ENCODE measurements at regions not wholly inside any gene's neighbourhood (a gene's known extent, or its start where the extent isn't known, plus 50 kb on each side); places are given as distances from the start of the nearest gene placed in this dataset.

DNA sequence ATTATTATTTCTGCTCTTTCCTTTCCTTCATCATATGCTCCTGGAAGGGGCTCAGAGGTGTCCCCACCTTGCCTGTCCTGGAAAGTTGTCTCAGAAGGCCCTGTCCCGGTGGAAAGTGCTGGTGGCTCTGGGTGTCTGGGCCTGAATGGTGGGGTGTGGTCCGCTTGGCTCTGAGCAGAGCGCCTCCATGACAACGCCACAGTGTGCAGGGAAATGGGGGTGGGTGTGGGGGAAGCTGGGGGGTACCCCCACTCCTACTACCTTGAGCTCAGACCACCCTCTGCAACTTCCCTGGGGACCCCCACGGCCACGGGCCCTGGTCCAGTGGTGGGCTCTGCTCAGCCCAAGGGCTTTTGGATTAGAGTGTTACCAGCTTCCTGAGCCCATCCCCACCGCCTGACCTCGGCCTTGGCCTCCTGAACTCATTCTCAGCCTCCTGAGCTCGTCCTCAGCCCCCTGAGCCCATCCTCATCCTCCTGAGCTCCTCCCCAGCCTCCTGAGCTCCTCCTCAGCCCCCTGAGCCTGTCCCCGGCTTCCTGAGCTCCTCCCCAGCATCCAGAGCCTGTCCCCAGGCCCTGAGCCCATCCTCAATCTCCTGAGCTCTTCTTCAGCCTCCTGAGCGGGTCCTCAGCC, 106.4 kb upstream of the FAM20C start:
- DNase-seq = no peak

DNA sequence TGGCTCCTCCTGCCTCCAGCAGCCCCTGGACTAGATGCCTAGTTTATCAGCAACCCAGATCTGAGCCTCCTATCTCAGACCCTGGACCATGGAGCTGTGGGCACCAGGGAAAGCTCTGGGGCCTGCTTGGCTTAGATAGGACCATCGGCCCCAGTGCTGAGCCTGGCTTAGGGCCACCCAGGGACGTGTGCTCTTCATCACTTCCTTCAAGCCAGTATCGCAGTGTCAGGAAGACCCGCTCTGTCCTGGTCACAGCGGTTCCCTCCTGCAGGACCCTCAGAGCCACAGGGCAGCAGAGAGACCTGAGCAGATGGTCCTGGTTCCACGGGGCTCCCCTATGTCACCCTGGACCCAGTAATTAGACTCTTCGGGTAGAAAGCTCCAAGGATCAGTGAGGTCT, 105.7 kb upstream of the FAM20C start:
- DNase-seq = no peak

DNA sequence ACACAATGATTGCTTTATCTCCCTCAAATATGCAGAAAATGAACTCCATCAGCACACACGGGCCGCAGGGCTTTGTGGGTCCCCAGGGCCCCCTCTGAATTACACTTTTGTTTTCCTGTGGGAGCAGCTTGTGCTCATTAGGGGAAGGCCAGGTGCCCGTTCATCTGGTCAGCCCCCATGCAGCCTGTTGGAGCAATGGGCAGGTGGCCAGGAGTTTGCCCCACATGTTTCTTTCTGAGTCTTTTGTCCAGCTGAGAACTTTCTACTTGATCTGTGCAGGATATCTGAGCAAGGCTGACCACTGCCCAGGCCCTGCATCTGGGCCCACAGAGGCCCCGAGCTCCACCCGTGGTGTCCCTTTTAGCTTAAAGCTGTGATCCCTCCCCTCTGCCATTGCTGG, 105.3 kb upstream of the FAM20C start:
- DNase-seq = no peak

DNA sequence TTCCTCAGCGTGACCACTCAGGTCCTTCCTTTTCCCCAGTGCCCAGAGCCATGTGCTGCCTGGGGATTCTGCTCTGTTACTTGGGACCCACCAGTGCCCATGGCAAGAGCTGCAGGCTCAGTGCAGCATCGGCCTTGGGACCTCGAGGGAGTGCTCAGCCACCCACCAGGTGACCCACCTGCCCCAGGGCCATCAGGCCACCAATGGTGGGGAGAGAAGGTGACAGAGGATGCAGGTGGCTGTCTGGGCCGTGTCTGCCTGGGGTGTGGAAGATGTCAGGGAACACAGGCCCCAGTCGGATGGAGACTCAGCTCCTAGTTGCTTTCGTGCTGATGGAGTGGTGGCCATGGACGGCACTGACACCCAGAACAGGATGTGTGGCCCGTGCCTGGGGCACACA, 104.7 kb upstream of the FAM20C start:
- no peak for DNase-seq

DNA sequence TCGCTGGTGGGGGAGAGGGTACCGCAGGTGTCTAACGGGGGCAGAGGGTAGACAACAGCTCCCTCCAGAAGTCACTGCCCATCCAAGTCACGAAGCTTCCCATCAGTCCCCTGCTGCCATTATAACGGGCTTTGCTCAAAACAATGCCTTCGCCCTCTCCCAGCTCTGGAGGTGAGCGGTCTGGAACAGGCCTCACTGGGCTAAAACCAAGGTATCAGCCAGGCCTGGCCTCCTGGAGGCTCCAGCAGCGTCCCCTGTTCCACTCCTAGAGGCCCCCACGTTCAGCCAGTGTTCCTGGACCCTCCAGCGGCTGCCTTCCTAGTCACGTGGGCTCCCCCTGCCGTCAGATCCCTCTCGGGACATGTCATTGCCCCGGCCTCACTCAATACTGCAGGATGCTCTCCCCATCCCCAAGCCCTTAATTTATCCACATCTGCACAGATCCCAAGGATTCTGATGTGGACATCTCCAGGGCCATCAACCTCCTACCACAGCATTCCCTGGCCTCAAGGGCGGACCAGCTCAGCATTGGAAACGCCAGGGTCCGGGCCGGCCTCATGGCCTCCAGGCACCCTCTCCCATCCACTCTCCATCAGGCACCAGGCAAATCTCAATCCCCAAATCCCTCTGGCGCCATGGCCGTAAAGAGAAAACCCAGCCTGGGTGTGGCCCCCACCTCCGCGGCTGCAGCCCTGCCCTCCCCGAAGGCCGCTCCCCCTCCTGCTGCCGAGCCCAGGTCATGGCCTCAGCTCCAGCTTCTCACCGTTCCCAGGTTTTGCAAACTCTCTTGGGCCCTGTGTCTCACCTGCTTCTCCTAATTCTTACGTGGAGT, 104.1 kb upstream of the FAM20C start:
- DNase-seq = no peak

DNA sequence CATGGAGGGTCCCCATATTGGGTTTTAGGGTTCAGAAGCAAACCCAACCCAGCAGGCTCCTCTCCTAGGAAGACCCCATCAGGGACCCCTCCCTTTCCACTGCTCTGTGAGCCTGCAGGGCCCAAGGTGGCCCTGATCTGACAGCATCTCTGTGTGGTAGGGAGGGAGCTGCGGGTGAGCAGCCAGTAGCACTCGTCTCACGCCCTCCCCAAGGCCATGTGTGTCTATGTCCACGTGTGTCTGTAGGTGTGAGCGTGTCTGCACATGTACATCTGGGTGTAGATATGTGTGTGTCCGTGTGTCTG, 103.5 kb upstream of the FAM20C start:
- no peak for DNase-seq

DNA sequence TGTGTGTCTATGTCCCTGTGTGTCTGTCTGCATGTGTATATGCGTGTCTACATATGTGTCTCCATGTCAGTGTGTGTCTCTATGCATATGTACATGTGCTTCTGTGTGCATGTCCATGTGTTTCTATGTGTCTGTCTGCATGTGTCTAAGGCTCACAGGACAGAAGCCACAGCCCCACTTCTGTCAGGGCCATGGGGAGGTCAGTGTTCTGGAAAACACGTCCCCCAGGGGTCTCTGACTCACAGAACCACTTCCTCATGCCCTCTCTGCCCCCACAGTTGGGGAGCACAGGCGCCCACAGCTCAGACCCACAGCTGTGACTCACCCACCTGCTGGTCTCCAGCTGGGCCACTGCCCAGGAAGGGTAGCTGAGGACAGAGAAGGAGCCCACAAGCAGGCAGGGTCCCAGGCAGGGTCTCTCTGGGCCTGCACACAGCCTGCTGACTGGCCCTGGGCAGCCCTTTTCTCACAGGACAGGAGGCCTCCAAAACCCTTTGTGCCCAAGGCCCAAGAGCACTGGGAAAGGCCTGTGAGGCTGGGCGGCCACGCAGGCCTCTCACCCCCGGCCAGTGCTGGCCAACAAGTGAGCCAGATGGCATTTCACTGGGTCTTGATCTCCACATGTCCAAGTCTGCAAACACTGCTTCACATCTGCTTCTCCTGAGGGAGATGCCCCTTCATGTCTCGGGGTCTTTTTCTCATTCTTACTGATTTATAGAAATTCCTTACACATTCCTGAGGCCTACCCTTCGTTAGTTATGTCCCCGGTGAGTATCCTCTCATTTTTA, 102.9 kb upstream of the FAM20C start:
- no peak for DNase-seq

DNA sequence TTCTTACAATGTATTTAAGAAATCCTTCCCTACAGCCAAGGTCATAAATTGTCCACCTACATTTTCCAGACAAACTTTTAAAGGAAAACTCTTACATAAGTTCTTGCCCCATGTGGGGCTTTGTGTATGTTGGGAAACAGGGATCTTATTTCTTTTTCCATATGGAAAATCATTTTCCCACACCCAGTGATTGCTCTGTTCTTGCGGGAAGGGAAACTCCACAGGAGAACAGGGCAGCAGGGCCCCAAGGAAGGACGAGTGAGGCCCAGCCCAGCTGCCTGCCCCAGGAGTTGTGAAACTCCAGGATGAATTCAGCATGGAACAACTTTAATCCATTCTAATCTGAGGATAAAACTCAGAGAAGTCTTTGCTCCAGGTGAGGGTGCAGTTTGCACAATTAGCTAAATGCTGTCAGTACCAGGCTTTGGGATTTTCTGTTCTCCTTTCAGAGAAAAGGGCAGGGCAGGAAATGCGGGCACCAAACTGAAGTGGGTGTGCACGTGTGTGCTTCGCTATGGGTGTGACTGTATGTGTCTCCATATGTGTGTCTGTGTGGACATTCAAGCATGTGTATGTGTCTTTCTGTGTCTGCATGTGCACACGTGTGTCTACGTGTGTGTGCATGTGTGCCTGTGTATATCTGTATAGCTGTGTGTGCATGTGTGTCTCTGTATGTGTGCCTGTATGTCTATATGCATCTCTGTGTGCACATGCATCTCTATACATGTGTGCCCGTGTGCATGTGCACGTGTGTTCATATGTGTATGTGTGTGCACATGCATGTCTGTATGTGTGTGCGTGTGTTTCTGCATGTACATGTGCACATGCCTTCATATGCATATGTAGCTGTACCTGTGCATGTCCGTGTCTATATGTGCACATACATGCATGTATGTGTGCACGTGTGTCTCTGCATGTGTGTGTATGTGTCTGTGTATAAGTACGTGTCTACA, 102.0 kb upstream of the FAM20C start:
- no peak for DNase-seq

DNA sequence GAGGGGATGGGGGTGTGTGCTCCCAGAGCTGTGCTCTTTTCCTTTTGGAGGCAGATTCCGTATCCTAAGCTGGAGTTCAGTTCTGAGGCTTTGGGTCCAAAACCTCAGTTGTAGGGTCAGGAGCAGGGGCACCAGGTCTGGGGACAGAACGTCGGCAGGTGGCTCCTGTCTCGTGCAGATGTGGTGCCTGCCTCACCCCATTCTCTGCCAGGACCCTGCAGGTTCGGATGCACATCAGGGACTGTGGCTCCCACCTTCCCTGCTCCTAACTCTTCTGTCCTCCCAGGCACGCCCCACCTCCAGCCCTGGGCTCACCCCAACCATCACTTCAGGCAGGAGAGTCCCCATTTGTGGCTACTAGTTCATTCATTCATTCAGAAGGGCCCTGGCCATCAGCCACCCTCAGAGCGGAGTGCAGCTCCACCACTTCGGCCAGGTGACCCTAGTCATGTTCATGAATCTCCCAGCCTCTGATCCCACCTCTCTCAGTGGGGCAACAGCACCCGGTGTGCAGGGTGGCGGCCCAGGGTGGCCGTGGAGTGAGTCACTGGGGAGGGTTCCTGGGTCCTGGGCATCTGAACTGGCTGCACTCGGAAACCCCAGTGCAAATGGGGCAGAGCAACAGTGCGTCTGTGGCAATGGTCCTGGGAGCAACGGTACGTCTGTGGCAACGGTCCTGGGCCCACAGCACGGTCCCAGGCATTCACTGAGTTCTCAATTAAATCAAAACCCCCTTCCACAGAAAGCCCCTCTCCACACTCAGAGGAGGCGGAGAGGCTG, 100.8 kb upstream of the FAM20C start:
- DNase-seq = no peak

DNA sequence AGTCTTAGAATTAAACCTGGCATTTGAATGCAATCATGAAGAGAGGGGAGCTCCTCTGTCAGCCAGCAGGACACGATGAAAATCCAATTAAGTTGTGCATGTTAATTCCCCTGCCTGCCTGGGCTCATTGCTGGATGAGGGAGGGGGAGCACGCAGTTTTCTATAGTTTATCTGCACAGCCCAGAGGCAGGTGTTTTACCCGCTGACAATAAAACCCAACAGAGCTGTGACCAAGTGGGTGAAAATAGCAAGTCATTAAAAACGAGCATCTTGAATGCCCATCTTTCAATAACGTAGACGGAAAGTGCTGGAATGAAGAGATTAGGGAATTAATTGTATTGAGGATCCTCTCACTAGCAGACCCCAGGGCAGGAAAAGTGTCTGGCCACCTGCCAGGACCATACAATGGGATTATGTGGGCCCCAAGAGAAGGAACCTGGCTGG, 100.1 kb upstream of the FAM20C start:
- peak; percentile 30 for DNase-seq

DNA sequence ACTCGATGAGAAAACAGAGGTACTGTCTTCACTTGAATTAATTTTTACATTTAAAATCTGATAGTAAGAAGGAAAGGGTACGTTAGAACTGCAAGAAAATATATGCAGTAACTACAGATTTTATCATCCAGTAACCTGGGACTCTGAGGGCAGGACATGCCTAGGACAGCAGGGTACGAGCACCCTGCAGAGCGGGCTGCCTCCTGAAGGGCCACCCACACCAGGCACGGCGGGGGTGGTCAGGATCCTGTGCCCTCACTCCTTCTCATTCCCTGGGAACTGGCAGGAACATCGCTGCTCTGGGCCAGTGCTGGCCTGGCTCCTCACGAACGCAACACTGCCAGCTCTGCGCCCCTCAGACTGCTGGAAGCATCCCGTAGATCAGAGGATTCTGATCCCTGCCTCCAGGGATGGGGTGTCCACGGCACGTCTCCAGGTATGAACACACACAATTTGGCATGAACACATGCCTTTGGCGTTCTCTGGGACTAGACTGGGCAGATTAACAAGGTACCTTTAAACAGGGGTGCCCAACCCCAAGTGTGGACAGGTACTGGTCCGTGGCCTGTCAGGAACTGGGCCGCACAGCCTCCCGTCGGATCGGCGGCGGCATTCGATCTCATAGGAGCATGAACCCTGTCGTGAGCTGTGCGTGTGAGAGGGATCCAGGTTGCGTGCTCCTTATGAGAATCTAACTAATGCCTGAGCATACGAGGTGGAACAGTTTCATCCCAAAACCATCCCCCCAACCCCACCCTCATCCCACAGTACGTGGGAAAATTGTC, 99.3 kb upstream of the FAM20C start:
- DNase-seq = no peak

DNA sequence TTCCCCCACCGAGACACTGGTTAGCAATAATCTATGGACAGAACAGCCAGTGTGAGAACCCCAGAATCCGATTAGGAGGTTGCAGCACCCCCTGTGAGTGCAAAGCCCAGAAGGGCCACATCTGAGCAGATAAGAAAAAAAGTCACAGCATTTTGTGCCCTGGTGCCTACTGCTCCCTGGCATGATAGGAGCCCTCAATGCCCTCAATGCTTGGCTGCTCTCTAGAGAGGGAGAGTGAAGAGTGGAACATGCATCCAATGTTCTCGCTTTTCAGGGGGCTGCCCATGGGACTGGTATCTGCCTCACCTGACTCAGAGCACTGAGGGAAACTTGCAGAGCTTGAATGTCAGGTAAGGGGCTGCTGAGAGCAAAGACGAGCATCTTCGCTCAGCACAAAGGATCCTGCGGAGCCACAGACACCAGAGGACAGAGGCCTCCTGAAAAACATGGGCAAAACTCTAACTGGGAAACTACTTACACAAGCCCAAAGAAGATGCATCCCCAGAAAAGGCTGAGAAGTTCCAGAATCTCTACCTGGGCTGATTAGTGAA, 98.0 kb upstream of the FAM20C start:
- DNase-seq = no peak

DNA sequence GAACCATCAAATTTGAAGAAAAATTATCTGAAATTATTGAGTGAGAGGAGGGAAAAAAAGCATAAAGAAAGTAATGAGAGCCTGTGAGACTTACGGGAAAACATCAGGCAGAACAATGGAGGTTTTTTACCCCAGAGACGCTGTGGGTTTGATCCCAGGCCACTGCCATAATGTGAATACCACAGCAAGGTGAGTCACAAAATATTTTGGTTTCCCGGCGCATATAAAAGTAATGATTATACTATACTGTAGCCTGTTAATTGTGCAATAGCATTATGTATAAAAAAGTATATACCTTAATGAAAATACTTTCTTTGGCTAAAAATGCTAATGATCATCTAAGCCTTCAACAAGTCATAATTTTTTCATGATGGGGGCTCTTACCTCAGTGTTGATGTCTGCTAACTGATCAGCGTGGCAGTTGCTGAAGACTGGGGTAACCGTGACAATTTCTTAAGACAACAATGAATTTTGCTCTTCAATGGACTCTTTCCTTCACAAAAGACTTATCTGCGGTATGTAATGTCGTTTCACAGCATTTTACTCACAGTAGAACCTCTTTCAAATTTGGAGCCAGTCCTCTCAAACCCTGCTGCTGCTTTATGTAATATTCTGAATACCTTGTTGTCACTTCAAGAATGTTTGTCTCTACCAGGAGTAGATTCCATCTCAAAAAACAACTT, 97.0 kb upstream of the FAM20C start:
- DNase-seq = no peak

DNA sequence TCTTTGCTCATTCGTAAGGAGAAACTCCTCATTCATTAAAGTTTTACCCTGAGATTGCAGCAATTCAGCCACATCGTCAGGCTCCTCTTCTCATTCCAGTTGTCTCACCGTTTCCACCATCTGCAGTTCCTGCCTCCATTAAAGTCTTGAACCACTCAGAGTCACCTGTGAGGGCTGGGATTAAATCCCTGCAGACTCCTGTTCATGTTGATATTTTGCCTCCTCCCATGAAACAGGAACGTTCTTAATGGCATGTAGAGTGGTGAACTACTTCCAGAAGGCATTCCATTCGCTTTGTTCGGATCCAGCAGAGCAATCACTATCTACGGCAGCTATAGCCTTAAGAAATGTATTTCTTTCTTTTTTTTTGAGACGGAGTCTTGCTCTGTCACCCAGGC, 96.5 kb upstream of the FAM20C start:
- DNase-seq = no peak

DNA sequence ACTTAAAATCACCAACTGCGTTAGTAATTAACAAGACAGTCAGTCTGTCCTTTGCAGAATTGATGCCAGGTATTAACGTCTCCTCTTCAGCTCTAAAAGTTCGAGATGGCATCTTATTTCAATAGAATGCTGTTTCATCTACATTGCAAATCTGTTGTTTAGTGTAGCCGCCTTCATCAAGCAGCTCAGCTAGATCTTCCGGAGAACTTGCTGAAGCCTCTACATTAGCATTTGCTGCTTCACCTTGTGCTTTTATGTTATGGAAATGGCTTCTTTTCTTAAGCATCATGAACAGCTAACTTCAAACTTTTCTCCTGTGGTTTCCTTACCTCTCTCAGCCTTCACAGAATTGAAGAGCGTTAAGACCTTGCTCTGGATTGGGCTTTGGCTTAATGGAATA, 95.5 kb upstream of the FAM20C start:
- no peak for DNase-seq

DNA sequence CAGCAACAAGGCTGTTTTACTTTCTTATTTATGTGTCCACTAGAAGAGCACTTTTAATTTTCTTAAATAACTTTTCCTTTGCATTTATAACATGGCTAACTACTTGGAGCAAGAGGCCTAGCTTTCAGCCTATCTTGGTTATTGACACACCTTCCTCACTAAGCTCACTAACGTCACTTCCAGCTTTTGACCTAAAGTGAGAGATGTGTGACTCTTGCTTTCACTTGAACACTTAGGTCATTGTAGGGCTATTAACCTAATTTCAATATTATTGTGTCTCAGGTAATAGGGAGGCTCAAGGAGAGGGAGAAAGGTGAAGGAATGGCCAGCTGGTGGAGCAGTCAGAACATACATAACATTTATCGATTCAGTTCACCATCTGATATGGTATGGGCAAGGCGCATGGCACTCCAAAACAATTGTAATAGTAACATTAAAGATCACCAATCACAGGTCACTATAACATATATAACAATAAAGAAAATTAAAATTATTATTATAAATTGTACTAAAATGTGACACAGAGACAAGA, 95.0 kb upstream of the FAM20C start:
- no peak for DNase-seq

DNA sequence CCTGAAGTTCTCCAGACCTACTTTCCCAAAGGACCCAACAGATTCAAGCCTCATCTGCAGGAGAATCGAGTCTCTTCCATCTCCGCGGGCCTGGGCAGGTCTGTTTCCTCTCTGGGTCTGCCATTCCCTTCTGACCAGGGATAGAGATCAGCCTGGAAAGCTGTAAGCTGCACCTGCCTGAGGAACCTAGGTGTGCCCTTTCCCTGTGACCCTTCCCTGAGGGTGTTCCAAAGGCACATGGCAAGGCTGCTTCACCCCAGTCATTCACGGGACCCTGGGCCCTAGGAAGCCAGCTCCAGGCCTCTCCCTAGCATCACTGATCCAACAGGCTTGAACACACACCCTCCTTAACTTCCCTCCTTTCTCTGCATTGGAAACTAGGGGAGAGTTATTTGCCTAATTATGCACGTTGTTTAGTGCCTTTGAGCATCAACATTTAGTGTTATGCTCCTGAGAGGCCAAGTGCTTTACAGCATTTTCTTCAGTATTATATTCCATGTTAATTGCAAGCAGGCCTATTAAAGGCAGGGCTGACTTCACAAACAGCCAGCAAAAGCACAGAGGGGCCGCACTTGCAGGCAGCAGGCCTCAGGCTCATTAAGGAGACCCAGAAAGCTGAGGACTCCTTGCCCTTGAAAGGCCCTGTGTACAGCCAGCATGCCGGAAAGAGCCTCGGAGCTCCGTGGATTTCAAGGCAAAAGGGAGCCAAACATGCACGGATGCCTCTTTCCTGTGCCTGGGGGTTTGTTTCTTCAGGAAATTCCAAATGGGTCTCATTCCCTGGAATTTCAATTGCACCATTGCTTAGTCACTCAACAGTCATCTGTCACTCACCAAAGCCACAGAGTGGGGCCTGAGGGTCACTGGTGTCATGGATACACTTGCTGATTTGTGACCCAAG, 91.0 kb upstream of the FAM20C start:
- no peak for DNase-seq

DNA sequence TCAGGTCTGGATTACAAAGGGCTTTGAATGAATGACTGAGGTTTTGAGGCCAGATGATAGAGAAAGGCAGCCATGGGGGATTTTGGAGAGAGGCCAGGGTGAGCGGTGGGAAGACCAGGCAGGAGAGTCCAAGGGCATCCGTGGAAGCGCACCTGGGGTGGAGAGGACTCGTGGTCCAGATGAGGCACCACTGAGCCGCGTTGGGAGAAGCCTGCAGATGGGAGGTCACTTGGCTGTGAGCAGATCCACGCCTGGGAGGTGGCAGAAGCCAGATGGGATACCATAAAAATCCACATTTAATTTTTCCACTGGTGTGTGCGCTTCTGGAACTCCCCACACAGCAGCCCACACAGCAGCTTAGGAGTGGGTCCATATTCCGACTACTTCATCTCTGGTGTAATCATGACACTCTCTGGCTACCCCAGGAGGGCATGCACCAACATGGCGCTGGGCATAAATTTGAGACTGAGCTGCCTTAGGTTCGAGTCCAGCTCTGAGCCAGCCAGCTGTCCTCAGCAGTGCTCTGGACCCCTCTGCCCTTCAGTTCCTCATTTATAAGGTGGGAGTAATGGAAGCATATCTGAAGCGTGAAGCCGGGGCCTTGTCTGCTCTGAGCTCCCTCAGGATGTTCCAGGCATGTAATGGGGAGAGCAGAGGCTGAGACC, 90.2 kb upstream of the FAM20C start:
- no peak for DNase-seq

Data from DMS79 (cell line).